HUES6 (cell line): ENCODE measurements at regions not wholly inside any gene's neighbourhood (a gene's known extent, or its start where the extent isn't known, plus 50 kb on each side); places are given as distances from the start of the nearest gene placed in this dataset.

Source experiments
- H3K27ac ChIP-seq: 2 replicates; pipeline ENCODE4 v1.7.0; 2013; ENCODE audit warnings: low read depth, mild to moderate bottlenecking, low read length, inconsistent platforms
- H3K27me3 ChIP-seq: 2 replicates; pipeline ENCODE4 v1.6.1; 2013; ENCODE audit warnings: low read length; ENCODE audit not compliant: control insufficient read depth, insufficient read depth
- H3K36me3 ChIP-seq: 2 replicates; pipeline ENCODE4 v1.6.1; 2013; ENCODE audit warnings: low read length; ENCODE audit not compliant: control insufficient read depth, insufficient read depth
- H3K4me1 ChIP-seq: 2 replicates; pipeline ENCODE4 v1.6.1; 2013; ENCODE audit warnings: low read length; ENCODE audit not compliant: control insufficient read depth, insufficient read depth
- H3K4me3 ChIP-seq: 2 replicates; pipeline ENCODE4 v1.5.1; 2013; ENCODE audit warnings: low read depth, low read length
- H3K9ac ChIP-seq: one replicate; pipeline ENCODE4 v1.6.1; 2013; ENCODE audit warnings: mild to moderate bottlenecking, low read length
- H3K9me3 ChIP-seq: 2 replicates; pipeline ENCODE4 v1.6.1; 2013; ENCODE audit warnings: low read depth, low read length; ENCODE audit not compliant: control insufficient read depth, insufficient read depth

GRCh38 chr7:114755856-114756255 lies 166.0 kb upstream of the MDFIC start:
- Histone ChIP-seq H3K27me3 (no peaks in the 10 kb centered on the region), H3K27ac (no peak overlapping the region), H3K4me1 (no peaks in the 10 kb centered on the region), H3K9ac (no peak overlapping the region), H3K36me3 (no peaks in the 10 kb centered on the region), H3K9me3 (no peaks in the 10 kb centered on the region), H3K4me3 (no peak overlapping the region)

- Histone ChIP-seq H3K9me3 (no peaks in the 10 kb centered on the region), H3K27me3 (no peaks in the 10 kb centered on the region), H3K4me3 (no peak overlapping the region), H3K36me3 (no peaks in the 10 kb centered on the region), H3K9ac (no peak overlapping the region), H3K27ac (no peak overlapping the region), H3K4me1 (no peaks in the 10 kb centered on the region)
These were observed 163.2 kb upstream of the MDFIC start for GRCh38 chr7:114758661-114759227.

- no peaks in the 10 kb centered on the region for H3K9me3 ChIP-seq
- no peaks in the 10 kb centered on the region for H3K36me3 ChIP-seq
- H3K27ac ChIP-seq: no peak overlapping the region
- no peak overlapping the region for H3K9ac ChIP-seq
- H3K4me3 ChIP-seq: no peak overlapping the region
- no peaks in the 10 kb centered on the region for H3K4me1 ChIP-seq
- no peaks in the 10 kb centered on the region for H3K27me3 ChIP-seq
These were observed 162.4 kb upstream of the MDFIC start for GRCh38 chr7:114759347-114760062.

- no peaks in the 10 kb centered on the region for H3K9me3 ChIP-seq
- no peaks in the 10 kb centered on the region for H3K4me1 ChIP-seq
- H3K9ac ChIP-seq: no peak overlapping the region
- no peak overlapping the region for H3K27ac ChIP-seq
- no peaks in the 10 kb centered on the region for H3K27me3 ChIP-seq
- no peak overlapping the region for H3K4me3 ChIP-seq
- H3K36me3 ChIP-seq: no peaks in the 10 kb centered on the region
These were observed 161.4 kb upstream of the MDFIC start for GRCh38 chr7:114760477-114760876.

GRCh38 chr7:114761973-114762372 lies 159.9 kb upstream of the MDFIC start:
- Histone ChIP-seq H3K9me3 (no peaks in the 10 kb centered on the region), H3K9ac (no peak overlapping the region), H3K36me3 (no peaks in the 10 kb centered on the region), H3K4me3 (no peak overlapping the region), H3K4me1 (no peaks in the 10 kb centered on the region), H3K27ac (no peak overlapping the region), H3K27me3 (no peaks in the 10 kb centered on the region)

- Histone ChIP-seq H3K4me3 (no peak overlapping the region), H3K36me3 (no peaks in the 10 kb centered on the region), H3K9ac (no peak overlapping the region), H3K4me1 (no peaks in the 10 kb centered on the region), H3K9me3 (no peaks in the 10 kb centered on the region), H3K27me3 (no peaks in the 10 kb centered on the region), H3K27ac (no peak overlapping the region)
These were observed 156.4 kb upstream of the MDFIC start for GRCh38 chr7:114765331-114766040.

- Histone ChIP-seq H3K27me3 (no peaks in the 10 kb centered on the region), H3K36me3 (no peaks in the 10 kb centered on the region), H3K4me3 (no peak overlapping the region), H3K4me1 (no peaks in the 10 kb centered on the region), H3K9ac (no peak overlapping the region), H3K9me3 (no peaks in the 10 kb centered on the region), H3K27ac (no peak overlapping the region)
These were observed 155.9 kb upstream of the MDFIC start for GRCh38 chr7:114766041-114766356.

GRCh38 chr7:114777288-114777687 lies 144.6 kb upstream of the MDFIC start:
- Histone ChIP-seq H3K9me3 (no peaks in the 10 kb centered on the region), H3K9ac (no peak overlapping the region), H3K27me3 (no peaks in the 10 kb centered on the region), H3K4me3 (no peak overlapping the region), H3K36me3 (no peaks in the 10 kb centered on the region), H3K27ac (no peak overlapping the region), H3K4me1 (peaks cover 10% of the 10 kb centered on the region)

GRCh38 chr7:114783508-114783907 lies 138.4 kb upstream of the MDFIC start:
- Histone ChIP-seq H3K36me3 (no peaks in the 10 kb centered on the region), H3K4me1 (peaks cover 9% of the 10 kb centered on the region), H3K27ac (no peak overlapping the region), H3K9ac (no peak overlapping the region), H3K9me3 (no peaks in the 10 kb centered on the region), H3K4me3 (no peak overlapping the region), H3K27me3 (no peaks in the 10 kb centered on the region)

GRCh38 chr7:114784177-114784576 lies 137.7 kb upstream of the MDFIC start:
- no peak overlapping the region for H3K27ac ChIP-seq
- H3K27me3 ChIP-seq: no peaks in the 10 kb centered on the region
- no peak overlapping the region for H3K4me3 ChIP-seq
- H3K9me3 ChIP-seq: no peaks in the 10 kb centered on the region
- H3K36me3 ChIP-seq: no peaks in the 10 kb centered on the region
- H3K4me1 ChIP-seq: peaks cover 2% of the 10 kb centered on the region
- no peak overlapping the region for H3K9ac ChIP-seq

- no peaks in the 10 kb centered on the region; the same call in 1 of the 2 replicates for H3K4me1 ChIP-seq
- H3K9me3 ChIP-seq: no peaks in the 10 kb centered on the region
- H3K27ac ChIP-seq: no peak overlapping the region
- H3K27me3 ChIP-seq: no peaks in the 10 kb centered on the region
- H3K4me3 ChIP-seq: no peak overlapping the region
- H3K9ac ChIP-seq: no peak overlapping the region
- no peaks in the 10 kb centered on the region for H3K36me3 ChIP-seq
These were observed 137.1 kb upstream of the MDFIC start for GRCh38 chr7:114784746-114785145.
